Glutamatergic neuron (in vitro differentiated cells): ENCODE measurements at regions not wholly inside any gene's neighbourhood (a gene's known extent, or its start where the extent isn't known, plus 50 kb on each side); places are given as distances from the start of the nearest gene placed in this dataset.

ENCODE experiments used
- DNase-seq: peaks from one replicate; pipeline ENCODE4 v3.0.0; 2022
- H3K27ac Mint-ChIP-seq: one replicate; pipeline ENCODE4 v1.8.0; 2020; ENCODE audit warnings: mild to moderate bottlenecking, mixed read lengths, inconsistent platforms; ENCODE audit not compliant: unreplicated experiment
- H3K27me3 Mint-ChIP-seq: one replicate; pipeline ENCODE4 v1.8.0; 2020; ENCODE audit warnings: mild to moderate bottlenecking, moderate library complexity, mixed read lengths, inconsistent platforms; ENCODE audit not compliant: unreplicated experiment
- H3K36me3 Mint-ChIP-seq: one replicate; pipeline ENCODE4 v1.8.0; 2020; ENCODE audit warnings: mild to moderate bottlenecking, mixed read lengths, inconsistent platforms; ENCODE audit not compliant: unreplicated experiment
- H3K4me1 Mint-ChIP-seq: one replicate; pipeline ENCODE4 v1.8.0; 2020; ENCODE audit warnings: mild to moderate bottlenecking, low read depth, mixed read lengths, inconsistent platforms; ENCODE audit not compliant: unreplicated experiment
- H3K4me3 Mint-ChIP-seq: one replicate; pipeline ENCODE4 v1.8.0; 2020; ENCODE audit warnings: mild to moderate bottlenecking, mixed read lengths, inconsistent platforms; ENCODE audit not compliant: unreplicated experiment
- H3K9me3 Mint-ChIP-seq: one replicate; pipeline ENCODE4 v1.8.0; 2020; ENCODE audit warnings: mild to moderate bottlenecking, moderate library complexity, mixed read lengths, inconsistent platforms; ENCODE audit not compliant: unreplicated experiment
- TF ChIP-seq, protein P1 (sequence below): fragments of 200-600 bp; sonication (generic); IDR thresholded peaks from one replicate; pipeline ENCODE4 v1.5.0; 2021; ENCODE audit not compliant: partially characterized antibody, unreplicated experiment

DNA sequence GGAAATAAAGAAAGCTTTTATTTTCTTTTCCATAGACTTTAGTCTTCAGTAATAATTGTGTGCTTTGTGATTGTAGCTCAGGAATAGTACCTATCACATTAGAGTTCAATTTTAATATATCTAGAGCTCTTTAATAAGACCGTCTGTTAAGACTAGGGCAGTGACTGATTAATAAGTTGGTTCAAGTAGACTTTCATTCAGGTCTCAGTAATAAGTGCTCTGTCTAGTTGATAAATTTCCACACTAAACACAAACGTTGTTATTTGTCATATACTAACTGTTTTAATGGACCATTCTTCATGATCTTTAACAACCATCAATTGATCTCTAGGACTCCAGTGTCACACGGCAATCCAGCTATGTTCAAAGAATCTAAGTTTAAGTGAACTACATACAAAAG, 474.5 kb upstream of the ADGRL2 start:
- Mint-ChIP-seq H3K9me3 (peaks cover 2% of the 10 kb centered on the region), H3K27me3 (no peaks in the 10 kb centered on the region), H3K27ac (no peak overlapping the region), H3K4me3 (no peak overlapping the region), H3K4me1 (peaks cover 5% of the 10 kb centered on the region), H3K36me3 (no peaks in the 10 kb centered on the region)
- DNase-seq = no peak
- TF ChIP-seq, protein P1, sequence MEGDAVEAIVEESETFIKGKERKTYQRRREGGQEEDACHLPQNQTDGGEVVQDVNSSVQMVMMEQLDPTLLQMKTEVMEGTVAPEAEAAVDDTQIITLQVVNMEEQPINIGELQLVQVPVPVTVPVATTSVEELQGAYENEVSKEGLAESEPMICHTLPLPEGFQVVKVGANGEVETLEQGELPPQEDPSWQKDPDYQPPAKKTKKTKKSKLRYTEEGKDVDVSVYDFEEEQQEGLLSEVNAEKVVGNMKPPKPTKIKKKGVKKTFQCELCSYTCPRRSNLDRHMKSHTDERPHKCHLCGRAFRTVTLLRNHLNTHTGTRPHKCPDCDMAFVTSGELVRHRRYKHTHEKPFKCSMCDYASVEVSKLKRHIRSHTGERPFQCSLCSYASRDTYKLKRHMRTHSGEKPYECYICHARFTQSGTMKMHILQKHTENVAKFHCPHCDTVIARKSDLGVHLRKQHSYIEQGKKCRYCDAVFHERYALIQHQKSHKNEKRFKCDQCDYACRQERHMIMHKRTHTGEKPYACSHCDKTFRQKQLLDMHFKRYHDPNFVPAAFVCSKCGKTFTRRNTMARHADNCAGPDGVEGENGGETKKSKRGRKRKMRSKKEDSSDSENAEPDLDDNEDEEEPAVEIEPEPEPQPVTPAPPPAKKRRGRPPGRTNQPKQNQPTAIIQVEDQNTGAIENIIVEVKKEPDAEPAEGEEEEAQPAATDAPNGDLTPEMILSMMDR = no peak

DNA sequence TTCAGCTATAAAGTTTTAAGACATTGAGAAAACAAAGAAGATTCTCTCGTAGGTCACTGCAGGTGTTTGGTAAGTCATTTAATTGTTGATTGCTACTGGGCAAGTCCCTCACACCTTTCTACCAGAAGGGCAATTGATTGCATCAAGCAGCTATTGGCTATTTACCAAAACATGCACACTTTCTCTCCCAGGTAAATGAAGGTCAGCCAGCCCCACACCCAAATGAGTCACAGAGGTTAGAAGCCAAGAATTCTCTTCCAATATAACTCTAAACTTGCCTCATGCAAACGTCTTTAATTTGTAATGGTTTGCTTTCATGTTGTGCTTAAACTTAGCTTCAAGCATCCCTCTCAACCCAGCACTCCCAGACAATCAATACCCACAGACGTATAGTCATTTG, 475.3 kb upstream of the ADGRL2 start:
- TF ChIP-seq, protein P1 = no peak
- Mint-ChIP-seq H3K27ac (no peak overlapping the region), H3K27me3 (no peaks in the 10 kb centered on the region)

DNA sequence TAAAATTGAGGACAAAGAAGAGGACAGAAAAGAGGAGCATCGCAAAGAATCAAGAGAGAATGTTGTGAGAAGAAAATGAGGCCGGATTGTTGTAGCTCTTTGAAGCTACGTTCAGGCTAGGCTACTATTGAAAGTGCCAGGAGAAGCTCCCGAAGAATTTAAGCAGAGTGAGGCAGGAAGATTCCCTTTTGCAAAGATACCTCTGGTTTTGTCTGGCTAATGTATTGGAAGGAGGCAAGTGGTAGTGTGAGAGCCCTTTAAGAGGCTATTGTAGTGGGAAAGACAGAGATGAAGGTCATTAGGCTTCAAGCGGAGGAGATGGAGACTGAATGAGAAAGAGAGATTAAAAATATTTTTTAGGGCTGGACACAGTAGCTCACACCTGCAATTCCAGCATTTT, 476.9 kb upstream of the ADGRL2 start:
- H3K9me3 Mint-ChIP-seq = no peaks in the 10 kb centered on the region
- no peak overlapping the region for H3K27ac Mint-ChIP-seq

More for the DNA sequence above, 475.3 kb upstream of the ADGRL2 start:
- DNase-seq = no peak
- Mint-ChIP-seq H3K9me3 (peaks cover under 1% of the 10 kb centered on the region), H3K36me3 (no peaks in the 10 kb centered on the region), H3K4me3 (no peak overlapping the region), H3K4me1 (peaks cover 5% of the 10 kb centered on the region)

DNA sequence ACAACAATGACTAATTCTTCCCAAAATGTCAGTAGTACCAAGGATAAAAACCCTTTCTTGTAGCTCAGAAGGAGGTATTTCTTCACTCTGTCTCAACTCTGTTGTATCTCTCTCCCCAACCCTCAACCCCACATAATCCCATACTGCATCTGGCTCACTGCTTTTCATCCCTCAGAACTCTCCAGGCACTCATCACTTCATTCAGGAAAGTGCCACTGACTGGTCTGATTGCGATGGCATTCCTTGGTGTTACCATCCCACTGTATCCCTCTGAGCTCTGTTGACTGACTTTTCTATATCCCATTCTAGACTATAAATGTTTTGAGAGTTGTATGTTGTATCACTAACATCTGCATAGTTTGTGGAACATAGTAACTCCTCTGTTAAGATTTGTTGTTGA, 483.5 kb upstream of the ADGRL2 start:
- no peaks in the 10 kb centered on the region for H3K27me3 Mint-ChIP-seq
- H3K36me3 Mint-ChIP-seq = no peaks in the 10 kb centered on the region
- no peak overlapping the region for H3K4me3 Mint-ChIP-seq
- no peaks in the 10 kb centered on the region for H3K9me3 Mint-ChIP-seq
- peaks cover 3% of the 10 kb centered on the region for H3K4me1 Mint-ChIP-seq
- TF ChIP-seq, protein P1 = no peak
- no peak for DNase-seq
- no peak overlapping the region for H3K27ac Mint-ChIP-seq

More for the DNA sequence above, 476.9 kb upstream of the ADGRL2 start:
- H3K4me3 Mint-ChIP-seq = no peak overlapping the region
- no peak for DNase-seq
- no peaks in the 10 kb centered on the region for H3K27me3 Mint-ChIP-seq
- TF ChIP-seq, protein P1 = no peak
- H3K4me1 Mint-ChIP-seq = peaks cover 4% of the 10 kb centered on the region
- H3K36me3 Mint-ChIP-seq = no peaks in the 10 kb centered on the region

DNA sequence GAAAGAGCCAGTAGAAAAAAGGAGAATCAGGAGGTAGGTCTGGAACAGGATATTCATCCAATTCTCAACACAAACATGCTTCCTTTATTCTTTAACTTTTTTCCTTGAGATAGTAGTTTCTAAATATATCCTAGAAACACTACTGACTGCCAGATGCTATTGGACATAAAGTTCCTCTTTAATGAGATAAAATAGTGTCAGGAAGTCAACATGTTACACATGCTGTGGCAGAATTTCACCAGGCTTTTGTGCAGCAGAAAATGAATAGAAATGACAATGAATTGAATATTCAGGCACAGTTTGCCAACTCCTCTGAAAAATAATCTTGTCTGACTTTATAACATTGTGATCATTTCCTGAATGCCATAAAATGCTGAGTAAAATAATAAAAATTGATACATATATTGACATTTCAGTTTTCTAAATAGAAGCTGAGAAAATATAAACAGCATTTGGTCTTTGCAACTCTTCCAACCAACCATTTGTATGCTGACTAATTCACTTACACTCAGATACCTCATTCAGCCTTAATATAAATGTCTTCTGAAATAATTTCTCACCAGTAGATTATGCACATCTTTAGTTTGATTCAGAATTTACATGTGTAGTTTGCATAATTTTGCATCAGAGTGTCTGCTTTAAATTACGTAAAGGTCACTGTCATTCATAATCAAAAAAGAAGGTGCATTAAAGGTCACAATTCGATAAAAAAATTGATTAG, 486.1 kb upstream of the ADGRL2 start:
- Mint-ChIP-seq H3K4me3 (no peak overlapping the region), H3K9me3 (no peaks in the 10 kb centered on the region), H3K27ac (no peak overlapping the region), H3K36me3 (no peaks in the 10 kb centered on the region), H3K4me1 (peaks cover 3% of the 10 kb centered on the region), H3K27me3 (no peaks in the 10 kb centered on the region)
- DNase-seq = no peak
- TF ChIP-seq, protein P1 = no peak
